HepG2 (cell line): ENCODE measurements at regions not wholly inside any gene's neighbourhood (a gene's known extent, or its start where the extent isn't known, plus 50 kb on each side); places are given as distances from the start of the nearest gene placed in this dataset.

Source experiments
- ATAD3A ChIP-seq: sonication (generic); formaldehyde crosslinking; IDR thresholded peaks from 2 replicates; pipeline ENCODE4 v1.4.0; 2020; ENCODE audit warnings: missing genetic modification reagents
- IRF2 ChIP-seq: IDR thresholded peaks from 2 replicates; pipeline ENCODE4 v1.6.1; 2018; ENCODE audit warnings: missing genetic modification reagents, missing compliant biosample characterization
- JARID2 ChIP-seq: sonication (generic); formaldehyde crosslinking; IDR thresholded peaks from 2 replicates; pipeline ENCODE4 v1.8.1; 2023; ENCODE audit warnings: missing genetic modification reagents, inconsistent platforms; ENCODE audit not compliant: insufficient replicate concordance
- JDP2 ChIP-seq: sonication (generic); formaldehyde crosslinking; IDR thresholded peaks from 2 replicates; pipeline ENCODE4 v1.8.1; 2022; ENCODE audit warnings: missing genetic modification reagents, borderline replicate concordance
- PLRG1 ChIP-seq: fragments of 450-650 bp; conservative IDR thresholded peaks from 2 replicates; pipeline ENCODE4 v1.6.1; 2016
- RXRA ChIP-seq: sonication (generic); formaldehyde crosslinking; IDR thresholded peaks from 2 replicates; pipeline ENCODE4 v1.5.1; 2020; ENCODE audit warnings: missing genetic modification reagents
- SRSF4 ChIP-seq: fragments of 200-400 bp; formaldehyde crosslinking; IDR thresholded peaks from one replicate; pipeline ENCODE4 v1.6.1; 2018; ENCODE audit warnings: mild to moderate bottlenecking, low read depth, low read length, moderate library complexity; ENCODE audit not compliant: poor library complexity, severe bottlenecking
- THYN1 ChIP-seq: sonication (generic); formaldehyde crosslinking; IDR thresholded peaks from 2 replicates; pipeline ENCODE4 v1.8.1; 2023; ENCODE audit warnings: low read depth, mild to moderate bottlenecking, moderate library complexity, missing genetic modification reagents, borderline replicate concordance
- ZFP36 ChIP-seq: fragments of 150-350 bp; IDR thresholded peaks from 2 replicates; pipeline ENCODE4 v1.6.1; 2018; ENCODE audit warnings: borderline replicate concordance, low read length, low read depth; ENCODE audit not compliant: partially characterized antibody
- ZFY ChIP-seq: sonication (generic); formaldehyde crosslinking; IDR thresholded peaks from 2 replicates; pipeline ENCODE4 v1.4.0; 2020; ENCODE audit warnings: missing genetic modification reagents
- ZNF205 ChIP-seq: IDR thresholded peaks from 2 replicates; pipeline ENCODE4 v1.6.1; 2018; ENCODE audit warnings: missing biosample characterization, missing genetic modification reagents
- ZNF234 ChIP-seq: sonication (generic); formaldehyde crosslinking; conservative IDR thresholded peaks from 2 replicates; pipeline ENCODE4 v1.5.1; 2020; ENCODE audit warnings: mild to moderate bottlenecking, missing genetic modification reagents
- ZNF296 ChIP-seq: sonication (generic); formaldehyde crosslinking; conservative IDR thresholded peaks from 2 replicates; pipeline ENCODE4 v1.5.0; 2020; ENCODE audit warnings: mild to moderate bottlenecking, missing genetic modification reagents
- ZNF333 ChIP-seq: sonication (generic); formaldehyde crosslinking; IDR thresholded peaks from 2 replicates; pipeline ENCODE4 v1.4.0; 2020; ENCODE audit warnings: mild to moderate bottlenecking, missing genetic modification reagents, borderline replicate concordance
- ZNF446 ChIP-seq: sonication (generic); formaldehyde crosslinking; IDR thresholded peaks from 2 replicates; pipeline ENCODE4 v1.5.0; 2020; ENCODE audit warnings: mild to moderate bottlenecking, missing genetic modification reagents
- ZNF460 ChIP-seq: sonication (generic); formaldehyde crosslinking; IDR thresholded peaks from 2 replicates; pipeline ENCODE4 v1.5.1; 2020; ENCODE audit warnings: missing genetic modification reagents, mild to moderate bottlenecking, borderline replicate concordance
- ZNF670 ChIP-seq: sonication (generic); formaldehyde crosslinking; IDR thresholded peaks from 2 replicates; pipeline ENCODE4 v1.8.0; 2022; ENCODE audit warnings: mild to moderate bottlenecking, missing genetic modification reagents, borderline replicate concordance
- TF ChIP-seq, protein P1 (sequence below): sonication (generic); formaldehyde crosslinking; IDR thresholded peaks from 2 replicates; pipeline ENCODE4 v1.4.0; 2020; ENCODE audit warnings: missing genetic modification reagents
- TF ChIP-seq, protein P2 (sequence below), 2 experiments: sonication (generic) in 1 of 2; formaldehyde crosslinking in 1 of 2; IDR thresholded peaks; 2 replicates each; pipeline versions ENCODE4 v1.4.0 to v1.6.1; 2016 to 2020; ENCODE audit warnings: borderline replicate concordance in 1 of 2, low read depth in 1 of 2, mild to moderate bottlenecking in 1 of 2, missing genetic modification reagents in 1 of 2
- TF ChIP-seq, protein P3 (sequence below): sonication (generic); formaldehyde crosslinking; IDR thresholded peaks from 2 replicates; pipeline ENCODE4 v1.5.0; 2020; ENCODE audit warnings: missing genetic modification reagents
- TF ChIP-seq, protein P4 (sequence below): sonication (generic); formaldehyde crosslinking; IDR thresholded peaks from 2 replicates; pipeline ENCODE4 v1.8.0; 2022; ENCODE audit warnings: mild to moderate bottlenecking, missing genetic modification reagents, moderate library complexity

DNA sequence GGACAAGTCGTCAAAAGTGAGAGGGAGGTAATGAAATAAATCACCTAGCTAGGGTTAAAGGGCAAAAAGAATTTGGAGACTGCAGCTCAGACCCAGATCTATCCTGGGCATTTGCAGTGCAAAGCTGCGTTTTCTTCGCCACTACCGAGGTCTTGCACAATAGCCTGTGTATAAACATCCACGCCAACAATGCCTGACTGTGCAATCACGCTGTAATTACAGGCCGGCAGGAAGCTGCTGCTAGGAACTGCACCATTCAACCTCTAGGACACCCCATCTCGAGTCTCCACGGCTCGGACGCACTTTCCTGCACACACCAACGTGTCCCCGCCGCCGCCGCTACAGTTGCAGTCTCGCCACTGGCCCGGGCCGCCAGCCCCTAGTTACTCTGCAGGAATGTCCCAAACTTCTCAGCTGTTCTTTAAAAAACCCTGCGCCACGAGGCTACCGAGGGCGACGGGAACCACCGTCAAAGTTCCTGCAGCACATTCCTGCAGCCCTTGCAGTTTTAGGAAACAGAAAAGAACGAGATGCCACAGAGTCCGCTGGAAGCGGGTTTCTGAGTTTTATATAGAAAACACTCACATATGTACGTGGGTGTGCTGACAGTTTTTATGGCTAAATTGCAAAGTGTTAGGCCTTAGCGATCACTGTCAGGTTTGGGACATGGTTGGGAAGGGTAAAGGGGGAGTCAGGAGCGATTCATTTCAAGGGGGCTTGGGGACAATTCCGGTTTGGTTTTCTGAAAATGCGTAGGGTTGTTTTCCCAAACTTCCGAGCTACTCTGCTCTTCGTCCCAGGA lies 65.6 kb upstream of the PTGR2 start (continued):
- TF ChIP-seq, protein P1, sequence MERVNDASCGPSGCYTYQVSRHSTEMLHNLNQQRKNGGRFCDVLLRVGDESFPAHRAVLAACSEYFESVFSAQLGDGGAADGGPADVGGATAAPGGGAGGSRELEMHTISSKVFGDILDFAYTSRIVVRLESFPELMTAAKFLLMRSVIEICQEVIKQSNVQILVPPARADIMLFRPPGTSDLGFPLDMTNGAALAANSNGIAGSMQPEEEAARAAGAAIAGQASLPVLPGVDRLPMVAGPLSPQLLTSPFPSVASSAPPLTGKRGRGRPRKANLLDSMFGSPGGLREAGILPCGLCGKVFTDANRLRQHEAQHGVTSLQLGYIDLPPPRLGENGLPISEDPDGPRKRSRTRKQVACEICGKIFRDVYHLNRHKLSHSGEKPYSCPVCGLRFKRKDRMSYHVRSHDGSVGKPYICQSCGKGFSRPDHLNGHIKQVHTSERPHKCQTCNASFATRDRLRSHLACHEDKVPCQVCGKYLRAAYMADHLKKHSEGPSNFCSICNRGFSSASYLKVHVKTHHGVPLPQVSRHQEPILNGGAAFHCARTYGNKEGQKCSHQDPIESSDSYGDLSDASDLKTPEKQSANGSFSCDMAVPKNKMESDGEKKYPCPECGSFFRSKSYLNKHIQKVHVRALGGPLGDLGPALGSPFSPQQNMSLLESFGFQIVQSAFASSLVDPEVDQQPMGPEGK (CRISPR knock-in tag), result peak; percentile 78
- TF ChIP-seq, protein P2, sequence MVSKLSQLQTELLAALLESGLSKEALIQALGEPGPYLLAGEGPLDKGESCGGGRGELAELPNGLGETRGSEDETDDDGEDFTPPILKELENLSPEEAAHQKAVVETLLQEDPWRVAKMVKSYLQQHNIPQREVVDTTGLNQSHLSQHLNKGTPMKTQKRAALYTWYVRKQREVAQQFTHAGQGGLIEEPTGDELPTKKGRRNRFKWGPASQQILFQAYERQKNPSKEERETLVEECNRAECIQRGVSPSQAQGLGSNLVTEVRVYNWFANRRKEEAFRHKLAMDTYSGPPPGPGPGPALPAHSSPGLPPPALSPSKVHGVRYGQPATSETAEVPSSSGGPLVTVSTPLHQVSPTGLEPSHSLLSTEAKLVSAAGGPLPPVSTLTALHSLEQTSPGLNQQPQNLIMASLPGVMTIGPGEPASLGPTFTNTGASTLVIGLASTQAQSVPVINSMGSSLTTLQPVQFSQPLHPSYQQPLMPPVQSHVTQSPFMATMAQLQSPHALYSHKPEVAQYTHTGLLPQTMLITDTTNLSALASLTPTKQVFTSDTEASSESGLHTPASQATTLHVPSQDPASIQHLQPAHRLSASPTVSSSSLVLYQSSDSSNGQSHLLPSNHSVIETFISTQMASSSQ (IDR thresholded peaks at IDR 0.05; ENCODE audit: low read depth), result 0 out of 2 replicates have a peak, but pooled peaks have one; percentile 36
- TF ChIP-seq, protein P2 (CRISPR knock-in tag; IDR thresholded peaks at IDR 0.05; ENCODE audit: borderline replicate concordance), result 0 out of 2 replicates have a peak, but pooled peaks have one; percentile 58
- TF ChIP-seq ZNF446 (CRISPR knock-in tag) (no peak; the same call in 1 of the 2 replicates), ZFY (CRISPR knock-in tag) (peak; percentile 65; the same call in 1 of the 2 replicates), ZNF333 (CRISPR knock-in tag) (no peak), IRF2 (peak; percentile 84), ZNF296 (CRISPR knock-in tag) (no peak), JARID2 (CRISPR knock-in tag) (peak; percentile 46), PLRG1 (no peak), ZNF205 (CRISPR knock-in tag) (no peak), ZNF670 (CRISPR knock-in tag) (peak; percentile 49; the same call in 1 of the 2 replicates), ATAD3A (CRISPR knock-in tag) (no peak), SRSF4 (no peak), ZFP36 (no peak), JDP2 (no peak), THYN1 (CRISPR knock-in tag) (0 out of 2 replicates have a peak, but pooled peaks have one; percentile 38), ZNF234 (CRISPR knock-in tag) (0 out of 2 replicates have a peak, but pooled peaks have one; percentile 41), ZNF460 (CRISPR knock-in tag) (no peak), RXRA (CRISPR knock-in tag) (peak; percentile 83; the same call in 1 of the 2 replicates)
- TF ChIP-seq, protein P3, sequence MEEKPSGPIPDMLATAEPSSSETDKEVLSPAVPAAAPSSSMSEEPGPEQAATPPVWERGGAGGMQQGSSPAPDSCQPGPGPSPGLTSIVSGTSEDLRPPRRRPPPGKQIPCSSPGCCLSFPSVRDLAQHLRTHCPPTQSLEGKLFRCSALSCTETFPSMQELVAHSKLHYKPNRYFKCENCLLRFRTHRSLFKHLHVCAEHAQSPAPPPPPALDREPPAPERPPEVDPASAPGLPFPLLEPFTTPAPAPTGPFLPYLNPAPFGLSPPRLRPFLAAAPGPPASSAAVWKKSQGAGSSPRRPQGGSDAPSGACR (CRISPR knock-in tag), result peak; percentile 72; the same call in 1 of the 2 replicates
- TF ChIP-seq, protein P4, sequence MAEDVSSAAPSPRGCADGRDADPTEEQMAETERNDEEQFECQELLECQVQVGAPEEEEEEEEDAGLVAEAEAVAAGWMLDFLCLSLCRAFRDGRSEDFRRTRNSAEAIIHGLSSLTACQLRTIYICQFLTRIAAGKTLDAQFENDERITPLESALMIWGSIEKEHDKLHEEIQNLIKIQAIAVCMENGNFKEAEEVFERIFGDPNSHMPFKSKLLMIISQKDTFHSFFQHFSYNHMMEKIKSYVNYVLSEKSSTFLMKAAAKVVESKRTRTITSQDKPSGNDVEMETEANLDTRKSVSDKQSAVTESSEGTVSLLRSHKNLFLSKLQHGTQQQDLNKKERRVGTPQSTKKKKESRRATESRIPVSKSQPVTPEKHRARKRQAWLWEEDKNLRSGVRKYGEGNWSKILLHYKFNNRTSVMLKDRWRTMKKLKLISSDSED, result no peak
